HepG2 (cell line): ENCODE measurements at regions not wholly inside any gene's neighbourhood (a gene's known extent, or its start where the extent isn't known, plus 50 kb on each side); places are given as distances from the start of the nearest gene placed in this dataset.

Source experiments
- NKX3-1 ChIP-seq: sonication (generic); formaldehyde crosslinking; IDR thresholded peaks from 2 replicates; pipeline ENCODE4 v1.5.0; 2020; ENCODE audit warnings: missing genetic modification reagents
- TAF1 ChIP-seq: sonication (generic); formaldehyde crosslinking; IDR thresholded peaks from 2 replicates; pipeline ENCODE4 v1.4.0; 2020; ENCODE audit warnings: missing genetic modification reagents

DNA sequence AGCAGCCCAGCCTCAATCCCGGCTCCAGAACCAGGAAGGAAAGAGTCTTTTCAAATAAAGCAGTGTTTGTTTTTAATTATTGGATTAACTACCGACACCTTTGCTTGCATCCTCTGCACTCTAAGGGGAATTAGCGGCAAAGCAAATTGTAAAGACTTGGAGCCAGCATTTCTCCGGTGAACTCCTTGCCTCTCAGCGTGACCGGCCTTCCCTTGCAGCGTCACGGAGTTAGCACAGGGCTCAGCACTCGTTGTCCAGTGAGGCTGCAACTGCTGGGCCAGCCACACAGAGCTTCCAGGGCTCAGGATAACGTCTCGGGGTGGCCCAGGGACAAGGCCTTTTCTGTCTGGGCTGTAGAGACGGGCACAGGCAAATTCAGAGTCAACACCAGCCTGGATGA is 180.6 kb downstream of the OLFM1 start:
- TF ChIP-seq TAF1 (CRISPR knock-in tag): no peak
- no peak for TF ChIP-seq NKX3-1 (CRISPR knock-in tag)
